Urinary bladder (tissue), 3 donors: ENCODE measurements at regions not wholly inside any gene's neighbourhood (a gene's known extent, or its start where the extent isn't known, plus 50 kb on each side); places are given as distances from the start of the nearest gene placed in this dataset.
"Not testable (repeated sequence)": the region's sequence is repeated elsewhere in the genome, so short reads cannot be mapped to it uniquely, and the experiment has no call there.

ENCODE experiments used
- DNase-seq: peaks from one replicate; pipeline ENCODE4 v3.0.0-alpha.2; 2015; ENCODE audit errors: extremely low spot score
- H3K27ac ChIP-seq: one replicate; pipeline ENCODE4 v1.5.1; 2013; ENCODE audit warnings: low read depth, mild to moderate bottlenecking, moderate library complexity
- H3K36me3 ChIP-seq: one replicate; pipeline ENCODE4 v1.6.1; 2013; ENCODE audit warnings: mild to moderate bottlenecking, moderate library complexity; ENCODE audit not compliant: insufficient read depth
- H3K4me1 ChIP-seq: one replicate; pipeline ENCODE4 v1.6.1; 2013; ENCODE audit warnings: mild to moderate bottlenecking, moderate library complexity; ENCODE audit not compliant: insufficient read depth
- H3K4me3 ChIP-seq: one replicate; pipeline ENCODE4 v1.5.1; 2013; ENCODE audit warnings: low read depth, low read length
- WGBS: extraction: QIAGEN DNeasy Blood & Tissue Kit; methylation state at CpG from one replicate; pipeline ENCODE4 v1.1.7; 2013; 5-methylcytosine and 5-hydroxymethylcytosine counted together
- donor health status: healthy with polysubstance abuse.
- donor health status: healthy.

- Histone ChIP-seq H3K36me3 (no peaks in the 10 kb centered on the region), H3K4me3 (no peak overlapping the region), H3K27ac (no peak overlapping the region), H3K4me1 (no peaks in the 10 kb centered on the region)
- WGBS: 71% methylated on average over 1 of the region's 1 CpG
- no peak for DNase-seq
Measured at GRCh38 chr21:23638131-23638695, 1969.1 kb downstream of the MRPL39 start.

GRCh38 chr21:23633447-23633940, 1973.8 kb downstream of the MRPL39 start:
- H3K4me1 ChIP-seq: no peaks in the 10 kb centered on the region
- WGBS: 62% methylated on average over 5 of the region's 5 CpGs
- DNase-seq: no peak

GRCh38 chr21:23624281-23624680, 1983.0 kb downstream of the MRPL39 start:
- H3K4me1 ChIP-seq: no peaks in the 10 kb centered on the region
- no peak for DNase-seq
- no peak overlapping the region for H3K4me3 ChIP-seq
- H3K27ac ChIP-seq: no peak overlapping the region
- WGBS: 65% methylated on average over 3 of the region's 3 CpGs
- no peaks in the 10 kb centered on the region for H3K36me3 ChIP-seq

More at GRCh38 chr21:23633447-23633940, 1973.8 kb downstream of the MRPL39 start:
- H3K4me3 ChIP-seq: no peak overlapping the region
- no peak overlapping the region for H3K27ac ChIP-seq
- no peaks in the 10 kb centered on the region for H3K36me3 ChIP-seq

GRCh38 chr21:23613014-23613413, 1994.3 kb downstream of the MRPL39 start:
- DNase-seq: no peak
- Histone ChIP-seq H3K27ac (no peak overlapping the region), H3K4me3 (no peak overlapping the region), H3K36me3 (no peaks in the 10 kb centered on the region), H3K4me1 (no peaks in the 10 kb centered on the region)
- 79% methylated on average over 4 of the region's 4 CpGs for WGBS

- WGBS: 77% methylated on average over 1 of the region's 1 CpG
- no peak overlapping the region for H3K27ac ChIP-seq
- H3K4me3 ChIP-seq: no peak overlapping the region
- DNase-seq: no peak
- H3K4me1 ChIP-seq: no peaks in the 10 kb centered on the region
- H3K36me3 ChIP-seq: no peaks in the 10 kb centered on the region
Measured at GRCh38 chr21:23612210-23612609, 1995.1 kb downstream of the MRPL39 start.

GRCh38 chr21:23607782-23608431, 1999.4 kb downstream of the MRPL39 start:
- no peak for DNase-seq
- no peak overlapping the region for H3K27ac ChIP-seq
- no peaks in the 10 kb centered on the region for H3K4me1 ChIP-seq
- H3K4me3 ChIP-seq: no peak overlapping the region
- H3K36me3 ChIP-seq: no peaks in the 10 kb centered on the region
- 76% methylated on average over 4 of the region's 4 CpGs for WGBS

- 91% methylated on average over 4 of the region's 4 CpGs for WGBS
- H3K27ac ChIP-seq: no peak overlapping the region
- DNase-seq: no peak
- no peaks in the 10 kb centered on the region for H3K4me1 ChIP-seq
- no peak overlapping the region for H3K4me3 ChIP-seq
- no peaks in the 10 kb centered on the region for H3K36me3 ChIP-seq
Measured at GRCh38 chr21:23601549-23601948, 2005.7 kb downstream of the MRPL39 start.

- Histone ChIP-seq H3K4me3 (no peak overlapping the region), H3K36me3 (no peaks in the 10 kb centered on the region), H3K4me1 (no peaks in the 10 kb centered on the region), H3K27ac (no peak overlapping the region)
- no peak for DNase-seq
- WGBS: 74% methylated on average over 1 of the region's 1 CpG
Measured at GRCh38 chr21:23593582-23593981, 2013.7 kb downstream of the MRPL39 start.

GRCh38 chr21:23585419-23585818, 2021.9 kb downstream of the MRPL39 start:
- 75% methylated on average over 2 of the region's 2 CpGs for WGBS
- no peak for DNase-seq
- Histone ChIP-seq H3K4me1 (no peaks in the 10 kb centered on the region), H3K27ac (no peak overlapping the region), H3K4me3 (no peak overlapping the region), H3K36me3 (no peaks in the 10 kb centered on the region)

GRCh38 chr21:23579573-23579972, 2027.7 kb downstream of the MRPL39 start:
- Histone ChIP-seq H3K4me1 (no peaks in the 10 kb centered on the region), H3K36me3 (no peaks in the 10 kb centered on the region), H3K4me3 (no peak overlapping the region), H3K27ac (no peak overlapping the region)
- no peak for DNase-seq

GRCh38 chr21:23578027-23578426, 2029.3 kb downstream of the MRPL39 start:
- H3K36me3 ChIP-seq: no peaks in the 10 kb centered on the region
- H3K4me1 ChIP-seq: no peaks in the 10 kb centered on the region
- H3K4me3 ChIP-seq: no peak overlapping the region
- no peak for DNase-seq
- H3K27ac ChIP-seq: no peak overlapping the region
- WGBS: 33% methylated on average over 1 of the region's 1 CpG

GRCh38 chr21:23574932-23575331, 2032.3 kb downstream of the MRPL39 start:
- Histone ChIP-seq H3K4me1 (no peaks in the 10 kb centered on the region), H3K36me3 (no peaks in the 10 kb centered on the region), H3K27ac (no peak overlapping the region), H3K4me3 (no peak overlapping the region)
- 74% methylated on average over 9 of the region's 9 CpGs for WGBS
- no peak for DNase-seq

GRCh38 chr21:23548924-23549323, 2058.4 kb downstream of the MRPL39 start:
- not testable (repeated sequence) for H3K27ac ChIP-seq, H3K36me3 ChIP-seq, DNase-seq, H3K4me1 ChIP-seq, H3K4me3 ChIP-seq
- 86% methylated on average over 5 of the region's 5 CpGs for WGBS

GRCh38 chr21:23543333-23543732, 2063.9 kb downstream of the MRPL39 start:
- no peaks in the 10 kb centered on the region for H3K4me1 ChIP-seq
- no peak for DNase-seq
- 57% methylated on average over 2 of the region's 2 CpGs for WGBS
- no peak overlapping the region for H3K4me3 ChIP-seq
- H3K36me3 ChIP-seq: no peaks in the 10 kb centered on the region
- no peak overlapping the region for H3K27ac ChIP-seq
